H9 (cell line): ENCODE measurements at regions not wholly inside any gene's neighbourhood (a gene's known extent, or its start where the extent isn't known, plus 50 kb on each side); places are given as distances from the start of the nearest gene placed in this dataset.

Source experiments
- DNase-seq: peaks from one replicate; pipeline ENCODE4 v3.0.0-alpha.2; 2017
- H2AFZ ChIP-seq: one replicate; pipeline ENCODE4 v1.6.1; 2013; ENCODE audit warnings: mild to moderate bottlenecking, low read length, control low read depth, moderate library complexity
- H2AK5ac ChIP-seq: 2 replicates; pipeline ENCODE4 v1.6.1; 2013; ENCODE audit warnings: low read length, control low read depth, mixed read lengths; ENCODE audit not compliant: insufficient read length
- H2BK120ac ChIP-seq: one replicate; pipeline ENCODE4 v1.6.1; 2013; ENCODE audit warnings: low read depth, mild to moderate bottlenecking, low read length, control low read depth, inconsistent platforms; ENCODE audit not compliant: poor library complexity, severe bottlenecking
- H2BK12ac ChIP-seq: 2 replicates; pipeline ENCODE4 v1.6.1; 2013; ENCODE audit warnings: low read length, control low read depth, mixed read lengths, low read depth; ENCODE audit not compliant: insufficient read length
- H2BK15ac ChIP-seq: 2 replicates; pipeline ENCODE4 v1.6.1; 2013; ENCODE audit warnings: low read depth, low read length, control low read depth
- H2BK20ac ChIP-seq: one replicate; pipeline ENCODE4 v1.6.1; 2013; ENCODE audit warnings: low read depth, mild to moderate bottlenecking, low read length, control low read depth, inconsistent platforms; ENCODE audit not compliant: poor library complexity, severe bottlenecking
- H2BK5ac ChIP-seq: 2 replicates; pipeline ENCODE4 v1.6.1; 2013; ENCODE audit warnings: low read length, control low read depth, mixed read lengths; ENCODE audit not compliant: insufficient read length
- H3K14ac ChIP-seq: 2 replicates; pipeline ENCODE4 v1.6.1; 2013; ENCODE audit warnings: low read length, control low read depth; ENCODE audit not compliant: insufficient read depth
- H3K18ac ChIP-seq: 2 replicates; pipeline ENCODE4 v1.6.1; 2013; ENCODE audit warnings: low read depth, mild to moderate bottlenecking, mixed read lengths, low read length, control low read depth; ENCODE audit not compliant: insufficient read length
- H3K23ac ChIP-seq: 2 replicates; pipeline ENCODE4 v1.6.1; 2013; ENCODE audit warnings: low read length, control low read depth, mixed read lengths, low read depth; ENCODE audit not compliant: insufficient read length
- H3K23me2 ChIP-seq: 2 replicates; pipeline ENCODE4 v1.6.1; 2013; ENCODE audit warnings: low read depth, mild to moderate bottlenecking, mixed read lengths, low read length, control low read depth; ENCODE audit not compliant: insufficient read length, poor library complexity, severe bottlenecking
- H3K27ac ChIP-seq: 2 replicates; pipeline ENCODE4 v1.5.1; 2013; ENCODE audit warnings: low read length, control low read depth, mixed read lengths, low read depth; ENCODE audit not compliant: insufficient read length
- H3K27me3 ChIP-seq: 2 replicates; pipeline ENCODE4 v1.6.1; 2013; ENCODE audit warnings: low read length, control low read depth, inconsistent platforms; ENCODE audit not compliant: insufficient read depth
- H3K4ac ChIP-seq: 2 replicates; pipeline ENCODE4 v1.6.1; 2013; ENCODE audit warnings: low read depth, mild to moderate bottlenecking, control low read depth, inconsistent platforms, low read length, moderate library complexity
- H3K4me1 ChIP-seq: 2 replicates; pipeline ENCODE4 v1.6.1; 2013; ENCODE audit warnings: low read length, control low read depth, inconsistent platforms; ENCODE audit not compliant: insufficient read depth
- H3K4me2 ChIP-seq: 2 replicates; pipeline ENCODE4 v1.6.1; 2013; ENCODE audit warnings: low read length, control low read depth, mixed read lengths; ENCODE audit not compliant: insufficient read length, insufficient read depth
- H3K56ac ChIP-seq: 2 replicates; pipeline ENCODE4 v1.6.1; 2013; ENCODE audit warnings: low read depth, mild to moderate bottlenecking, mixed read lengths, low read length, control low read depth; ENCODE audit not compliant: insufficient read length
- H3K79me1 ChIP-seq: 2 replicates; pipeline ENCODE4 v1.6.1; 2013; ENCODE audit warnings: low read depth, mild to moderate bottlenecking, moderate library complexity, low read length, control low read depth, inconsistent platforms; ENCODE audit not compliant: insufficient read depth, poor library complexity, severe bottlenecking
- H3K79me2 ChIP-seq: 2 replicates; pipeline ENCODE4 v1.6.1; 2013; ENCODE audit warnings: low read length, control low read depth, inconsistent platforms; ENCODE audit not compliant: insufficient read depth
- H3K9ac ChIP-seq: 2 replicates; pipeline ENCODE4 v1.6.1; 2013; ENCODE audit warnings: low read length, control low read depth, mixed read lengths; ENCODE audit not compliant: insufficient read length; ENCODE audit errors: extremely low read depth
- H3K9me3 ChIP-seq: one replicate; pipeline ENCODE4 v1.6.1; 2013; ENCODE audit warnings: low read depth, low read length, inconsistent platforms; ENCODE audit not compliant: control insufficient read depth
- H3T11ph ChIP-seq: one replicate; pipeline ENCODE4 v1.6.1; 2013; ENCODE audit warnings: mild to moderate bottlenecking, low read length, control low read depth, inconsistent platforms
- H4K20me1 ChIP-seq: one replicate; pipeline ENCODE4 v1.6.1; 2013; ENCODE audit not compliant: control insufficient read depth, insufficient read length, insufficient read depth
- H4K5ac ChIP-seq: 2 replicates; pipeline ENCODE4 v1.6.1; 2013; ENCODE audit warnings: low read depth, mild to moderate bottlenecking, mixed read lengths, low read length, control low read depth; ENCODE audit not compliant: insufficient read length
- H4K8ac ChIP-seq: replicated peaks from 2 replicates; pipeline ENCODE4 v1.6.1; 2013; ENCODE audit warnings: low read length, control low read depth, mixed read lengths, low read depth; ENCODE audit not compliant: insufficient read length
- H4K91ac ChIP-seq: 2 replicates; pipeline ENCODE4 v1.6.1; 2013; ENCODE audit warnings: low read depth, mild to moderate bottlenecking, moderate library complexity, mixed read lengths, low read length, control low read depth; ENCODE audit not compliant: insufficient read length
- H3K27ac Mint-ChIP-seq, 3 experiments: 2 replicates in 2 of 3; 3 replicates in 1 of 3; pipeline ENCODE4 v1.8.0; 2020 to 2021; ENCODE audit warnings: mixed read lengths in 3 of 3, mild to moderate bottlenecking in 1 of 3, moderate library complexity in 1 of 3
- H3K27me3 Mint-ChIP-seq: 2 replicates; pipeline ENCODE4 v1.8.0; 2021; ENCODE audit warnings: low read depth, mild to moderate bottlenecking, moderate library complexity, mixed read lengths
- H3K36me3 Mint-ChIP-seq, 3 experiments: 2 replicates in 2 of 3; 3 replicates in 1 of 3; pipeline ENCODE4 v1.8.0; 2020 to 2021; ENCODE audit warnings: low read depth in 3 of 3, mixed read lengths in 3 of 3; ENCODE audit not compliant: insufficient read depth in 1 of 3
- H3K4me1 Mint-ChIP-seq, 2 experiments: 2 replicates each; pipeline ENCODE4 v1.8.0; 2020; ENCODE audit warnings: mixed read lengths in 2 of 2
- H3K4me3 Mint-ChIP-seq, 2 experiments: 2 replicates in 1 of 2; 3 replicates in 1 of 2; pipeline ENCODE4 v1.8.0; 2020 to 2021; ENCODE audit warnings: mild to moderate bottlenecking in 2 of 2, mixed read lengths in 2 of 2, moderate library complexity in 1 of 2
- H3K9me3 Mint-ChIP-seq, 2 experiments: 2 replicates in 1 of 2; 3 replicates in 1 of 2; pipeline ENCODE4 v1.8.0; 2020; ENCODE audit warnings: mild to moderate bottlenecking in 2 of 2, mixed read lengths in 2 of 2, moderate library complexity in 1 of 2
- WGBS: extraction: QIAGEN DNeasy Blood & Tissue Kit; methylation state at CpG from one replicate; pipeline ENCODE4 v1.1.7; 2013; ENCODE audit warnings: missing lambda C conversion rate, low lambda C conversion rate, mixed read lengths; ENCODE audit not compliant: insufficient read length; ENCODE audit errors: extremely low coverage; 5-methylcytosine and 5-hydroxymethylcytosine counted together
- TF ChIP-seq, protein P1 (sequence below): fragments of 200-600 bp; sonication (generic); conservative IDR thresholded peaks from 3 replicates; pipeline ENCODE4 v1.8.0; 2021; ENCODE audit warnings: antibody characterized with exemption, mild to moderate bottlenecking

DNA sequence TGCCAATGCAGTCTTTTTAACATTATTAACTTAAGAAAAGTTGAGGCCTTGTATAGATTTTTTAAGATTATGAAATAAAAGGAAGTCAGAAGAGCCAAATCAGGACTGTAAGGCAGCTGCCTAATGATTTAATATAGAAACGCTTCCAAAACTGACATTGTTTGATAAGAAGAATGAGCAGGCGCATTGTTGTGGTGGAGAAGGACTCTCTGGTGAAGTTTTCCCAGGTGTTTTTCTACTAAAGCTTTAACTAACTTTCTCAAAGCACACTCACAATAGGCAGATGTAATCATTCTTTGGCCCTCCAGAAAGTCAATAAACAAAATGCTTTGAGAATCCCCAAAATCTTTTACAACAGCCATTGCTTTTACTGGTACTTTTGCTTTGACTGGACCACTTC, 288.6 kb upstream of the FIGN start:
- no peak overlapping the region for H2BK12ac ChIP-seq
- no peak overlapping the region for H3K23ac ChIP-seq
- no peak overlapping the region for H2AFZ ChIP-seq
- peaks cover 8 to 10% of the 10 kb centered on the region in 2 experiments for H3K4me1 Mint-ChIP-seq
- no peak overlapping the region for H3K4ac ChIP-seq
- no peak overlapping the region for H3K27ac Mint-ChIP-seq
- WGBS = no CpG with 5 or more reads among the region's 2 CpGs
- no peaks in the 10 kb centered on the region for H3K9me3 Mint-ChIP-seq
- no peak overlapping the region for H3K4me2 ChIP-seq
- H2AK5ac ChIP-seq = no peak overlapping the region
- no peak overlapping the region for H4K8ac ChIP-seq
- H3K79me1 ChIP-seq = no peaks in the 10 kb centered on the region
- H3K27me3 ChIP-seq = no peaks in the 10 kb centered on the region
- H2BK20ac ChIP-seq = no peak overlapping the region
- no peaks in the 10 kb centered on the region; the same call in 1 of the 2 replicates for H3K4me1 ChIP-seq
- no peaks in the 10 kb centered on the region for H3K9me3 ChIP-seq
- no peak overlapping the region for H3K56ac ChIP-seq
- no peaks in the 10 kb centered on the region for H3K36me3 Mint-ChIP-seq
- no peak overlapping the region for H4K5ac ChIP-seq
- TF ChIP-seq, protein P1, sequence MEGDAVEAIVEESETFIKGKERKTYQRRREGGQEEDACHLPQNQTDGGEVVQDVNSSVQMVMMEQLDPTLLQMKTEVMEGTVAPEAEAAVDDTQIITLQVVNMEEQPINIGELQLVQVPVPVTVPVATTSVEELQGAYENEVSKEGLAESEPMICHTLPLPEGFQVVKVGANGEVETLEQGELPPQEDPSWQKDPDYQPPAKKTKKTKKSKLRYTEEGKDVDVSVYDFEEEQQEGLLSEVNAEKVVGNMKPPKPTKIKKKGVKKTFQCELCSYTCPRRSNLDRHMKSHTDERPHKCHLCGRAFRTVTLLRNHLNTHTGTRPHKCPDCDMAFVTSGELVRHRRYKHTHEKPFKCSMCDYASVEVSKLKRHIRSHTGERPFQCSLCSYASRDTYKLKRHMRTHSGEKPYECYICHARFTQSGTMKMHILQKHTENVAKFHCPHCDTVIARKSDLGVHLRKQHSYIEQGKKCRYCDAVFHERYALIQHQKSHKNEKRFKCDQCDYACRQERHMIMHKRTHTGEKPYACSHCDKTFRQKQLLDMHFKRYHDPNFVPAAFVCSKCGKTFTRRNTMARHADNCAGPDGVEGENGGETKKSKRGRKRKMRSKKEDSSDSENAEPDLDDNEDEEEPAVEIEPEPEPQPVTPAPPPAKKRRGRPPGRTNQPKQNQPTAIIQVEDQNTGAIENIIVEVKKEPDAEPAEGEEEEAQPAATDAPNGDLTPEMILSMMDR = no peak
- H2BK120ac ChIP-seq = no peak overlapping the region
- no peak overlapping the region for H3K18ac ChIP-seq
- H4K91ac ChIP-seq = no peak overlapping the region
- H3K4me3 Mint-ChIP-seq = no peak overlapping the region
- H3K27me3 Mint-ChIP-seq = no peaks in the 10 kb centered on the region
- no peak overlapping the region for H3K14ac ChIP-seq
- H3K27ac ChIP-seq = no peak overlapping the region
- no peak overlapping the region for H3T11ph ChIP-seq
- H3K23me2 ChIP-seq = no peaks in the 10 kb centered on the region
- DNase-seq = no peak
- no peak overlapping the region for H3K9ac ChIP-seq
- H4K20me1 ChIP-seq = no peaks in the 10 kb centered on the region
- no peaks in the 10 kb centered on the region for H3K79me2 ChIP-seq
- H2BK15ac ChIP-seq = no peak overlapping the region
- H2BK5ac ChIP-seq = no peak overlapping the region
